IPS DF 6.9 (cell line): ENCODE measurements at regions not wholly inside any gene's neighbourhood (a gene's known extent, or its start where the extent isn't known, plus 50 kb on each side); places are given as distances from the start of the nearest gene placed in this dataset.
"Not testable (repeated sequence)": the region's sequence is repeated elsewhere in the genome, so short reads cannot be mapped to it uniquely, and the experiment has no call there.

ENCODE experiments used
- DNase-seq: peaks from one replicate; pipeline ENCODE4 v3.0.0-alpha.2; 2013; ENCODE audit warnings: low read depth, low spot score
- H3K27ac ChIP-seq: one replicate; pipeline ENCODE4 v1.5.1; 2013; ENCODE audit warnings: low read length, control low read depth
- H3K27me3 ChIP-seq: 2 replicates; pipeline ENCODE4 v1.6.1; 2013; ENCODE audit warnings: mild to moderate bottlenecking, low read length; ENCODE audit not compliant: control insufficient read depth, insufficient read depth
- H3K36me3 ChIP-seq: 2 replicates; pipeline ENCODE4 v1.6.1; 2013; ENCODE audit warnings: low read length; ENCODE audit not compliant: control insufficient read depth, insufficient read depth
- H3K4me1 ChIP-seq: 2 replicates; pipeline ENCODE4 v1.6.1; 2013; ENCODE audit warnings: low read length; ENCODE audit not compliant: control insufficient read depth, insufficient read depth
- H3K4me3 ChIP-seq: 2 replicates; pipeline ENCODE4 v1.5.1; 2013; ENCODE audit warnings: mild to moderate bottlenecking, low read length
- H3K9me3 ChIP-seq: 2 replicates; pipeline ENCODE4 v1.6.1; 2013; ENCODE audit warnings: low read length, inconsistent platforms; ENCODE audit not compliant: control insufficient read depth, insufficient read depth
- WGBS: extraction: QIAGEN DNeasy Blood & Tissue Kit; methylation state at CpG from one replicate; pipeline ENCODE4 v1.1.7; 2013; ENCODE audit warnings: mixed read lengths, missing lambda C conversion rate; ENCODE audit not compliant: insufficient read length, insufficient coverage; 5-methylcytosine and 5-hydroxymethylcytosine counted together

- no peak for DNase-seq
- H3K27ac ChIP-seq, result no peak overlapping the region
- H3K9me3 ChIP-seq, result no peaks in the 10 kb centered on the region
- H3K4me3 ChIP-seq, result no peak overlapping the region
- H3K27me3 ChIP-seq, result no peaks in the 10 kb centered on the region
- no CpG with 5 or more reads among the region's 2 CpGs for WGBS
- H3K36me3 ChIP-seq, result no peaks in the 10 kb centered on the region
- no peaks in the 10 kb centered on the region for H3K4me1 ChIP-seq
These were observed 127.9 kb upstream of the TOP1 start for GRCh38 chr20:40900666-40901215.

GRCh38 chr20:40902661-40903060 lies 126.0 kb upstream of the TOP1 start:
- H3K36me3 ChIP-seq, result no peaks in the 10 kb centered on the region
- no peaks in the 10 kb centered on the region for H3K27me3 ChIP-seq
- no peak overlapping the region for H3K27ac ChIP-seq
- H3K9me3 ChIP-seq, result no peaks in the 10 kb centered on the region
- no peaks in the 10 kb centered on the region for H3K4me1 ChIP-seq
- H3K4me3 ChIP-seq, result no peak overlapping the region
- DNase-seq, result no peak
- WGBS, result no CpG with 5 or more reads among the region's 1 CpG

GRCh38 chr20:40908309-40908708 lies 120.3 kb upstream of the TOP1 start:
- Histone ChIP-seq H3K4me1 (no peaks in the 10 kb centered on the region), H3K27me3 (no peaks in the 10 kb centered on the region), H3K4me3 (no peak overlapping the region), H3K9me3 (no peaks in the 10 kb centered on the region), H3K36me3 (no peaks in the 10 kb centered on the region), H3K27ac (no peak overlapping the region)
- DNase-seq, result no peak
- WGBS, result no CpG with 5 or more reads among the region's 5 CpGs

- not testable (repeated sequence) for H3K4me3 ChIP-seq, H3K27me3 ChIP-seq, DNase-seq, H3K9me3 ChIP-seq, H3K27ac ChIP-seq, H3K4me1 ChIP-seq, H3K36me3 ChIP-seq
- WGBS, result no CpG with 5 or more reads among the region's 16 CpGs
These were observed 119.1 kb upstream of the TOP1 start for GRCh38 chr20:40909489-40909888.

GRCh38 chr20:40910436-40910835 lies 118.2 kb upstream of the TOP1 start:
- not testable (repeated sequence) for DNase-seq, H3K27me3 ChIP-seq, H3K27ac ChIP-seq, H3K4me3 ChIP-seq, H3K9me3 ChIP-seq, H3K36me3 ChIP-seq, H3K4me1 ChIP-seq
- no CpG with 5 or more reads among the region's 23 CpGs for WGBS

- WGBS, result no CpG with 5 or more reads among the region's 27 CpGs
- H3K9me3 ChIP-seq, H3K4me3 ChIP-seq, DNase-seq, H3K27ac ChIP-seq, H3K36me3 ChIP-seq, H3K4me1 ChIP-seq, H3K27me3 ChIP-seq: not testable (repeated sequence)
These were observed 117.5 kb upstream of the TOP1 start for GRCh38 chr20:40911152-40911551.

- no peaks in the 10 kb centered on the region for H3K4me1 ChIP-seq
- no peak for DNase-seq
- H3K36me3 ChIP-seq, result no peaks in the 10 kb centered on the region
- no peaks in the 10 kb centered on the region for H3K9me3 ChIP-seq
- H3K27me3 ChIP-seq, result no peaks in the 10 kb centered on the region
- H3K4me3 ChIP-seq, result no peak overlapping the region
- H3K27ac ChIP-seq, result no peak overlapping the region
- no CpG with 5 or more reads among the region's 34 CpGs for WGBS
These were observed 115.1 kb upstream of the TOP1 start for GRCh38 chr20:40913224-40914185.

GRCh38 chr20:40915756-40916155 lies 112.9 kb upstream of the TOP1 start:
- Histone ChIP-seq H3K4me1 (no peaks in the 10 kb centered on the region), H3K4me3 (no peak overlapping the region), H3K27me3 (no peaks in the 10 kb centered on the region), H3K9me3 (no peaks in the 10 kb centered on the region), H3K27ac (no peak overlapping the region), H3K36me3 (no peaks in the 10 kb centered on the region)
- WGBS, result no CpG with 5 or more reads among the region's 3 CpGs
- no peak for DNase-seq

- H3K4me1 ChIP-seq, result no peaks in the 10 kb centered on the region
- no peaks in the 10 kb centered on the region for H3K9me3 ChIP-seq
- no peaks in the 10 kb centered on the region for H3K27me3 ChIP-seq
- H3K27ac ChIP-seq, result no peak overlapping the region
- no peak overlapping the region for H3K4me3 ChIP-seq
- no peaks in the 10 kb centered on the region for H3K36me3 ChIP-seq
- no peak for DNase-seq
- WGBS, result 100% methylated on average over 1 of the region's 1 CpG
These were observed 112.3 kb upstream of the TOP1 start for GRCh38 chr20:40916276-40916675.

- DNase-seq, result no peak
- no peak overlapping the region for H3K27ac ChIP-seq
- H3K4me3 ChIP-seq, result no peak overlapping the region
- H3K36me3 ChIP-seq, result no peaks in the 10 kb centered on the region
- no peaks in the 10 kb centered on the region for H3K9me3 ChIP-seq
- WGBS, result no CpG with 5 or more reads among the region's 2 CpGs
- no peaks in the 10 kb centered on the region for H3K27me3 ChIP-seq
- H3K4me1 ChIP-seq, result no peaks in the 10 kb centered on the region
These were observed 108.3 kb upstream of the TOP1 start for GRCh38 chr20:40920291-40920690.

- no peaks in the 10 kb centered on the region for H3K4me1 ChIP-seq
- H3K4me3 ChIP-seq, result no peak overlapping the region
- WGBS, result no CpG with 5 or more reads among the region's 3 CpGs
- H3K36me3 ChIP-seq, result no peaks in the 10 kb centered on the region
- no peak overlapping the region for H3K27ac ChIP-seq
- no peaks in the 10 kb centered on the region for H3K27me3 ChIP-seq
- no peaks in the 10 kb centered on the region for H3K9me3 ChIP-seq
- no peak for DNase-seq
These were observed 105.8 kb upstream of the TOP1 start for GRCh38 chr20:40922865-40923264.
